WTC11 (cell line): ENCODE measurements at regions not wholly inside any gene's neighbourhood (a gene's known extent, or its start where the extent isn't known, plus 50 kb on each side); places are given as distances from the start of the nearest gene placed in this dataset.
"Not testable (repeated sequence)": the region's sequence is repeated elsewhere in the genome, so short reads cannot be mapped to it uniquely, and the experiment has no call there.

Source experiments
- ATAC-seq: fragments of 200-7000 bp; cut with Tn5 transposase; 2 replicates; pipeline ENCODE4 v1.10.0; 2021; ENCODE audit warnings: mild to moderate bottlenecking, moderate library complexity
- CTCF ChIA-PET: fragments of 300-600 bp; sonication (Branson Sonifier 250); formaldehyde crosslinking; loops from one replicate; lab custom pipeline; 2021; ENCODE audit warnings: antibody characterized with exemption; lab: Charles Lee
- POLR2A ChIA-PET: fragments of 350-600 bp; sonication (Branson Sonifier 250); formaldehyde crosslinking; loops from one replicate; lab custom pipeline; 2021; ENCODE audit warnings: antibody characterized with exemption; lab: Charles Lee
- DNase-seq: peaks from one replicate; pipeline ENCODE4 v3.0.0; 2021; ENCODE audit warnings: low spot score
- H3K27ac Mint-ChIP-seq: 2 replicates; pipeline ENCODE4 v1.8.0; 2021; ENCODE audit warnings: mixed read lengths
- H3K27me3 Mint-ChIP-seq: 2 replicates; pipeline ENCODE4 v1.8.0; 2021; ENCODE audit warnings: low read depth, mild to moderate bottlenecking, moderate library complexity, mixed read lengths
- H3K36me3 Mint-ChIP-seq: 2 replicates; pipeline ENCODE4 v1.8.0; 2021; ENCODE audit warnings: mixed read lengths
- H3K4me1 Mint-ChIP-seq: 2 replicates; pipeline ENCODE4 v1.8.0; 2022; ENCODE audit warnings: mixed read lengths
- H3K4me3 Mint-ChIP-seq: 2 replicates; pipeline ENCODE4 v1.8.0; 2021; ENCODE audit warnings: mild to moderate bottlenecking, moderate library complexity, mixed read lengths
- H3K9me3 Mint-ChIP-seq: 2 replicates; pipeline ENCODE4 v1.8.0; 2021; ENCODE audit warnings: mixed read lengths
- GABPB1 ChIP-seq: sonication (generic); formaldehyde crosslinking; IDR thresholded peaks from 2 replicates; pipeline ENCODE4 v1.8.1; 2023; ENCODE audit warnings: mild to moderate bottlenecking, missing genetic modification reagents
- TF ChIP-seq, protein P1 (sequence below): fragments of 200-600 bp; IDR thresholded peaks from 2 replicates; pipeline ENCODE4 v1.8.0; 2022; ENCODE audit warnings: antibody characterized with exemption

DNA sequence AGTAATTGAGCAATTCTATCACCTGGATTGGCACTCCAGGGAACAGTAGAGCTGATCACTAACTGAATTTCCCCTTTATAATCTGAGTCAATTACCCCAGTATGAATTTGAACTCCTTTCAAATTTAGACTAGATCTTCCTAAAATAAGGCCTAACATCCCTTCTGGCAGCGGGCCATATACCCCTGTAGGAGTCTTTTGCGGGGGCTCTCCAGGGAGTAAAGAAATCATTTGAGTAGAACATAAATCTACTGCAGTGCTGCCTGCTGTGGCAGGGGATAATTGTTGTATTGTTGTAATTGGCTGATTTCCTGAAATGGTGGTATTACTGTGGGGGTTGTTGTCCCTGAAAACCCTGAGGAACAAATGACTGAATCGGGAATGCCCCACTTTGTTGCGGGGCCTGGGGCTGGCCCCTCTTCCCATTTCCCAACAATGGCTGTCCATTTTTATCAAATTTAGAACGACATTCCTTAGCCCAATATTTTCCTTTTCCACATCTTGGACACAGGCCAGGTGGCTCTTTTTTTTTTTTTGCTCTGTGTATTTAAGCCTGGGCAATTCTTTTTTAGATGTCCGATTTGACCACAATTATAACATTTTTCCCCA is 217.4 kb downstream of the ADRA2C start:
- H3K27me3 Mint-ChIP-seq, H3K36me3 Mint-ChIP-seq, ATAC-seq, H3K4me3 Mint-ChIP-seq, DNase-seq, POLR2A ChIA-PET, H3K9me3 Mint-ChIP-seq: not testable (repeated sequence)
- Mint-ChIP-seq H3K4me1 (peaks cover 38% of the 10 kb centered on the region), H3K27ac (peak overlapping the region; percentile 81)
- CTCF ChIA-PET, result interaction anchor here (1.2 kb wide), 1 partner anchor 191 kb away, joined by 3 read pairs; no protein-coding TSS in a partner anchor

DNA sequence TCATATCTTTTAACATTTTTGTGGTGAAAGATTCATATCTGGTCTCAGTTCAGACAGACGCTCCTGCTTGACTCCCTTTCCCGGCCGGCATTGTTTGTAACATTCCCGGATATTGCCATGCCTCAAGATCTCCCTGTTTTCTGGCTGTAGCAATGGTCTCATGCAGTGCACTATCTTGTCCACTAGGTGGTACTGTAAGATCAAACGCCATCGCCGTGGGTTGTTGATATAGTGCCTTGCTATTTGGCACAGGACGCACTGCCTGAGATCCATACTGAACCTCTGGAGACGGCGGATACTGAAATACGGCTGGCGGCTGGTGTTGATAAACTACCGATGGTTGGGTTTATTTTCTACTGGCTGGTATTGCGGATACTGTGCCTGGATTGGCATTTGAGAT is 218.6 kb downstream of the ADRA2C start:
- DNase-seq (peak; percentile 22), ATAC-seq (peak; percentile 52)
- not testable (repeated sequence) for H3K36me3 Mint-ChIP-seq

DNA sequence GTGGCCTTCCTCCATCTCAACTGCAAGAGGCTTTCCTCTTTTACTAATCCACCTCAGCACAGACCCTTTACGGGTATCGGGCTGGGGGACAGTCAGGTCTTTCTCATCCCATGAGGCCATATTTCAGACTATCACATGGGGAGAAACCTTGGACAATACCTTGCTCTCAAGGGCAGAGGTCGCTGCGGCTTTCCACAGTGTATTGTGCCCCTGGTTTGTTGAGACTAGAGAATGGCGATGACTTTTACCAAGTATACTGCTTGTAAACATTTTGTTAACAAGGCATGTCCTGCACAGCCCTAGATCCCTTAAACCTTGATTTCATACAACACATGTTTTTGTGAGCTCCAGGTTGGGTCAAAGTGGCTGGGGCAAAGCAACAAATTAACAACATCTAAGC is 220.2 kb downstream of the ADRA2C start:
- H3K9me3 Mint-ChIP-seq, H3K27me3 Mint-ChIP-seq, H3K4me3 Mint-ChIP-seq, ATAC-seq, H3K27ac Mint-ChIP-seq, H3K36me3 Mint-ChIP-seq, POLR2A ChIA-PET, DNase-seq, CTCF ChIA-PET: not testable (repeated sequence)
- peaks cover 38% of the 10 kb centered on the region for H3K4me1 Mint-ChIP-seq

More for the DNA sequence above, 218.6 kb downstream of the ADRA2C start:
- H3K4me1 Mint-ChIP-seq, result peaks cover 38% of the 10 kb centered on the region
- TF ChIP-seq, protein P1, sequence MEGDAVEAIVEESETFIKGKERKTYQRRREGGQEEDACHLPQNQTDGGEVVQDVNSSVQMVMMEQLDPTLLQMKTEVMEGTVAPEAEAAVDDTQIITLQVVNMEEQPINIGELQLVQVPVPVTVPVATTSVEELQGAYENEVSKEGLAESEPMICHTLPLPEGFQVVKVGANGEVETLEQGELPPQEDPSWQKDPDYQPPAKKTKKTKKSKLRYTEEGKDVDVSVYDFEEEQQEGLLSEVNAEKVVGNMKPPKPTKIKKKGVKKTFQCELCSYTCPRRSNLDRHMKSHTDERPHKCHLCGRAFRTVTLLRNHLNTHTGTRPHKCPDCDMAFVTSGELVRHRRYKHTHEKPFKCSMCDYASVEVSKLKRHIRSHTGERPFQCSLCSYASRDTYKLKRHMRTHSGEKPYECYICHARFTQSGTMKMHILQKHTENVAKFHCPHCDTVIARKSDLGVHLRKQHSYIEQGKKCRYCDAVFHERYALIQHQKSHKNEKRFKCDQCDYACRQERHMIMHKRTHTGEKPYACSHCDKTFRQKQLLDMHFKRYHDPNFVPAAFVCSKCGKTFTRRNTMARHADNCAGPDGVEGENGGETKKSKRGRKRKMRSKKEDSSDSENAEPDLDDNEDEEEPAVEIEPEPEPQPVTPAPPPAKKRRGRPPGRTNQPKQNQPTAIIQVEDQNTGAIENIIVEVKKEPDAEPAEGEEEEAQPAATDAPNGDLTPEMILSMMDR, result 0 out of 2 replicates have a peak, but pooled peaks have one; percentile 16
- H3K9me3 Mint-ChIP-seq, H3K27me3 Mint-ChIP-seq, H3K4me3 Mint-ChIP-seq, POLR2A ChIA-PET: not testable (repeated sequence)
- CTCF ChIA-PET, result interaction anchor here (1.2 kb wide), 1 partner anchor 192 kb away, joined by 3 read pairs; no protein-coding TSS in a partner anchor
- H3K27ac Mint-ChIP-seq, result peak overlapping the region; percentile 74; the same call in 1 of the 2 replicates

DNA sequence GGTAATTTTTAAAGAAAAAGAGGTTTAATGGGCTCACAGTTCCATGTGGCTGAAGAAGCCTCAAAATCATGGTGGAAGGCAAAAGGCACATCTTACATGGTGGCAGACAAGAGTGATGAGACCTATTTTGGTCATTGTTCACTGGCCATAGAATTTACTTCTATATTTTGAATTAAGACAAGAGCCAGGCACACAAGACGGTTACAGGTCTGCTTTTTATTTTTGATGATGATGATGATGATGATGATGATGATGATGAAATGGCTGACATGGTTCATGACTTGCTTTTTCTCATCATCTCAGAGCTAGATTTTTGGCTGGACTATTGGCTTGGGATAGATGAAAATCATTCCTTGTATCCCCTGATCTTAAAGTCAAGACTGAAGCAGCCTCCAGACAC is 229.3 kb downstream of the OTOP1 start:
- POLR2A ChIA-PET, H3K4me1 Mint-ChIP-seq, ATAC-seq, H3K36me3 Mint-ChIP-seq, H3K4me3 Mint-ChIP-seq, H3K9me3 Mint-ChIP-seq, H3K27ac Mint-ChIP-seq, DNase-seq, CTCF ChIA-PET: not testable (repeated sequence)
- peaks cover 35% of the 10 kb centered on the region for H3K27me3 Mint-ChIP-seq

DNA sequence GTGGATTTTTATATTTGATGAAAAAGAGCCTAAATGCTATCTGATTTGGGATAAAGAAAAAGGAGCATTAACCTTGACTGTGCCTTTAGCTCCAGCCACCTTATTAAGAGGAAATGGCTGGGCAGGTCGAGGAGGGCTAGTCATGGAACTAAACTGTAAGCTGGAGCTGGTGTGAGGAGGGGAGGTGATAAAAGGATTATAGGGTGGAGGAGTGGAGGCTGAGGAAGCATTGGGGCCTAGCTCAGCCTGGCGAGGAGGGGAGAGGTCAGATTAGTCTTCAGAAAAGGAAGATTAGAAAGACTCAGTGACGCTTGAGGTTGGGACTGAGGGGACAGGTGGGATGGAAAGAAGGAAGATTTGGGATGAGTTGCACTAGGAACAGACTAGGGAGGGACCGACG is 222.7 kb downstream of the OTOP1 start:
- CTCF ChIA-PET, ATAC-seq, POLR2A ChIA-PET, H3K27ac Mint-ChIP-seq, H3K4me3 Mint-ChIP-seq, DNase-seq, H3K9me3 Mint-ChIP-seq, H3K36me3 Mint-ChIP-seq: not testable (repeated sequence)
- Mint-ChIP-seq H3K27me3 (peaks cover 49% of the 10 kb centered on the region), H3K4me1 (peaks cover 26% of the 10 kb centered on the region)

DNA sequence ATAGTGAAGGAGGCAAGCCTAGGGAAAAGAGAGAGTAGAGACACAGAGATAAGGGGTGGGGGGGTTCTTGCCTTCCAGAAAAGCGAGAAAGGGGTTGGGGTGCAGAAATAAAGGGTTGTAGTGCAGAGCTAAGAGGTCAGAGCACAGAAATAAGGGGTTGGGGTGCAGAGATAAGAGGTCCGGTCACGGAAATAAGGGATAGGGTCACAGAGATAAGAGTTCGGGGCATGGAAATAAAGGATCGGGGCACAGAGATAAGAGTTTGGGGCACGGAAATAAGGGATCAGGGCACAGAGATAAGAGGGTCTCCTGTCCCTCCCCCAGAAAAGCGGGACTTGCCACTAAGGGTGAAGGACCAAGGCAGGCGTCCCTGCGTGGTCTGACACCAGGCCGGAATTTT is 222.0 kb downstream of the OTOP1 start:
- Mint-ChIP-seq H3K4me1 (peaks cover 26% of the 10 kb centered on the region), H3K27me3 (peaks cover 49% of the 10 kb centered on the region)
- CTCF ChIA-PET, POLR2A ChIA-PET, DNase-seq, H3K36me3 Mint-ChIP-seq, H3K9me3 Mint-ChIP-seq, ATAC-seq, H3K4me3 Mint-ChIP-seq, H3K27ac Mint-ChIP-seq: not testable (repeated sequence)

DNA sequence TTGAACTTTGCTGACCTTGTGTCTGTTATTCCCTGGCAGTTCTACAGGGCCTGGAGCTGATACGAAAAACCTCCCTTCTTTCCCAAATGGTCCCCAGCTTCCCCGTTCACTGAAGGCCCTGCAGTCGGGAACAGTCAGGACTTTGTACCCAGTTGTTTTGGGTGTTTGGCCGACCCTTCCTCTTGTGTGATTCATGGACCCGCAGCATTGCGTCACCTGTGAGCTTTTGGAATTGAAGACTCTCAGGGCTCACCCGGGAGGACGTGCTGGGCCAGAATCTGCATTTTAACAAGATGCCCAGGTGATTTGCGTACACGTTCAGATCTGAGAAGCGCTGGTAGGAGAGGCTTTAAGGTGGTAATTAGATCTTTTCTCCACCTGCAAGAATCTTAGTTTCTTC is 220.4 kb downstream of the OTOP1 start:
- POLR2A ChIA-PET, ATAC-seq, CTCF ChIA-PET, H3K9me3 Mint-ChIP-seq, H3K36me3 Mint-ChIP-seq, H3K4me3 Mint-ChIP-seq: not testable (repeated sequence)
- H3K27me3 Mint-ChIP-seq, result peaks cover 44% of the 10 kb centered on the region
- peak overlapping the region; percentile 73 for H3K27ac Mint-ChIP-seq
- peak; percentile 33 for DNase-seq
- peak; percentile 70 for TF ChIP-seq GABPB1
- peaks cover 26% of the 10 kb centered on the region for H3K4me1 Mint-ChIP-seq

DNA sequence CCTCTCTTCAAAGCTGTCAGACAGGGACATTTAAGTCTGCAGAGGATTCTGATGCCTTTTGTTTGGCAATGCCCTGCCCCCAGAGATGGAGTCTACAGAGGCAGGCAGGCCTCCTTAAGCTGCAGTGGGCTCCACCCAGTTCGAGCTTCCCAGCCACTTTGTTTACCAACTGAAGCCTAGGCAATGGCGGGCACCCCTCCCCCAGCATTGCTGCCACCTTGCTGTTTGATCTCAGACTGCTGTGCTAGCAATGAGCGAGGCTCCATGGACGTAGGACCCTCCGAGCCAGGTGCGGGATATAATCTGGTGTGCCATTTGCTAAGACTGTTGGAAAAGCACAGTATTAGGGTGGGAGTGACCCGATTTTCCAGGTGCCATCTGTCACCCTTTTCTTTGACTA is 207.7 kb downstream of the OTOP1 start:
- ATAC-seq, H3K4me3 Mint-ChIP-seq, CTCF ChIA-PET, H3K36me3 Mint-ChIP-seq, H3K27ac Mint-ChIP-seq, POLR2A ChIA-PET: not testable (repeated sequence)
- DNase-seq, result peak; percentile 36
- Mint-ChIP-seq H3K4me1 (peaks cover 12% of the 10 kb centered on the region), H3K9me3 (peaks cover 12% of the 10 kb centered on the region), H3K27me3 (peaks cover 61% of the 10 kb centered on the region)

DNA sequence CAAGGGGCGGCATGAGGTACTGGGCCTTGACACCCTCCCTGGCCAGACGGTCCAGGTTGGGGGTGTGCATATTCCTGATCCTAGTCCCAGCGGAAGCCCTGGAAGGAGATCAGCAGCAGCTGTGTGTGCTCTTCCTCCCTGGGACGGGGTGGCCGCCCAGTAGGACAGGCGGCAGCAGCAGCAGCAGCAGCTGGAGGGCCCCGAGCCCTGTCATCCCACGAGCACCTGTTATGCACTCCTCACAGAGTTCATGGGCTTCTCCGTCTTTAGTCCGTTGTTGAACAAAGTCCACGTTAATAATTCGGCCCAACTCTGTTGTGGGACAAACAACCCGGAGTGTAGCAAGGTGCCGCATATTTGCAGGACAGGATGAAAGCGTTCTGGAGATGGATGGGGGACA is 205.6 kb downstream of the OTOP1 start:
- H3K4me3 Mint-ChIP-seq, H3K36me3 Mint-ChIP-seq, POLR2A ChIA-PET, CTCF ChIA-PET, ATAC-seq, DNase-seq, H3K27ac Mint-ChIP-seq: not testable (repeated sequence)
- H3K27me3 Mint-ChIP-seq, result peaks cover 60% of the 10 kb centered on the region
- peaks cover 12% of the 10 kb centered on the region for H3K4me1 Mint-ChIP-seq
- H3K9me3 Mint-ChIP-seq, result peaks cover 16% of the 10 kb centered on the region
